ENCODE measurements at regions not wholly inside any gene's neighbourhood (a gene's known extent, or its start where the extent isn't known, plus 50 kb on each side); places are given as distances from the start of the nearest gene placed in this dataset.

DNA sequence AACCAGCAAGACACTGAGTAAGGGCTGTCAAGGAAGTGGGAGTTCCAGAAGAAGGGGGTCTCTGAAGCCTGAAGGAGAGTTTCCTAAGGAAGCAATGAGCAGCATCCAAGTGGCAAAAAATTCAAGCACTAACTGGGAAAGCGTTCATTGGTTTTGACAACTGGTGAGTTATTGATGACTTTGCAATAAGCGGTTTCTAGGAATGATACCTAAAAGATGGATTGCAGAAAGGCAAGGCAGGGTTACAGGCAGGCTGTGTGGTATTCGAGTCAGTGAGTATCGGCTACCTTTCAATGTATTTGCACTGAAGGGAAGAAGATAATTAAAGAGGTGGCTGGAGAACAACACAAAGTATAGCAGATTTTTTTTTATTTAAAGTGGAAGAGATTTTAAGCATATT is 59.3 kb upstream of the NCAM1 start:
- TF ChIP-seq, protein P1, sequence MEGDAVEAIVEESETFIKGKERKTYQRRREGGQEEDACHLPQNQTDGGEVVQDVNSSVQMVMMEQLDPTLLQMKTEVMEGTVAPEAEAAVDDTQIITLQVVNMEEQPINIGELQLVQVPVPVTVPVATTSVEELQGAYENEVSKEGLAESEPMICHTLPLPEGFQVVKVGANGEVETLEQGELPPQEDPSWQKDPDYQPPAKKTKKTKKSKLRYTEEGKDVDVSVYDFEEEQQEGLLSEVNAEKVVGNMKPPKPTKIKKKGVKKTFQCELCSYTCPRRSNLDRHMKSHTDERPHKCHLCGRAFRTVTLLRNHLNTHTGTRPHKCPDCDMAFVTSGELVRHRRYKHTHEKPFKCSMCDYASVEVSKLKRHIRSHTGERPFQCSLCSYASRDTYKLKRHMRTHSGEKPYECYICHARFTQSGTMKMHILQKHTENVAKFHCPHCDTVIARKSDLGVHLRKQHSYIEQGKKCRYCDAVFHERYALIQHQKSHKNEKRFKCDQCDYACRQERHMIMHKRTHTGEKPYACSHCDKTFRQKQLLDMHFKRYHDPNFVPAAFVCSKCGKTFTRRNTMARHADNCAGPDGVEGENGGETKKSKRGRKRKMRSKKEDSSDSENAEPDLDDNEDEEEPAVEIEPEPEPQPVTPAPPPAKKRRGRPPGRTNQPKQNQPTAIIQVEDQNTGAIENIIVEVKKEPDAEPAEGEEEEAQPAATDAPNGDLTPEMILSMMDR (IDR thresholded peaks at IDR 0.05): no peak
- no peak for TF ChIP-seq POLR2A (IDR thresholded peaks at IDR 0.05)
